LoVo (cell line): ENCODE measurements at regions not wholly inside any gene's neighbourhood (a gene's known extent, or its start where the extent isn't known, plus 50 kb on each side); places are given as distances from the start of the nearest gene placed in this dataset.

Source experiments
- DNase-seq: peaks from one replicate; pipeline ENCODE4 v3.0.0-alpha.2; 2016; ENCODE audit warnings: low spot score

DNA sequence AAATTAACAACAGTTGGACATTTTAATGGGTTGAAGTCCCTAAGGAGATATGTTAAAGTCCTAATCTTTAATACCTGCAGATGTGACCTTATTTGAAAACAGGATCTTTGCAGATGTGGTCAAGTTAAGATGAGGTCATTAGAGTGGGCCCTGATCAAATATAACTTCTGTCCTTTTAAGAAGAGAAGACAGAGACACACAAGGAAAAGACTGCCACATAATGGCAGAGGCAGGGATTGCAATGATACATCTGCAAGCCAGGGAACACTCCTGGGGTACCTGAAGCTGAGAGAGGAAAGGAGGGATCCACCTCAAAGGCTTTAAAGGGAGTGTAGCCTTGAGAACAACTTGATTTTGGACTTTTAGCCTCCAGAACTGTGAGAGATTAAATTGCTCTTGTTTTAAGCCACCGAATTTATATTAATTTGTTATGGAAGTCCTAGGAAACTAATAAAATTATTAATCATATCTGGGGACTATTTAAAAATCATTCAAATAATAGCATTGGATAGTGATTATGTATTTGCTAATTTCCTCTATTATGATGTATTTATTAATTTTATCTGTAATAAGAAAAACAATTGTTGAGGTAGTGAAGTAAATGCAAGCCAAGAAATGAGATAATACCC, 700.0 kb upstream of the PCDH15 start:
- DNase-seq: peak; percentile 20

GRCh38 chr10:55497893-55498499, 697.0 kb upstream of the PCDH15 start:
- DNase-seq: no peak

DNA sequence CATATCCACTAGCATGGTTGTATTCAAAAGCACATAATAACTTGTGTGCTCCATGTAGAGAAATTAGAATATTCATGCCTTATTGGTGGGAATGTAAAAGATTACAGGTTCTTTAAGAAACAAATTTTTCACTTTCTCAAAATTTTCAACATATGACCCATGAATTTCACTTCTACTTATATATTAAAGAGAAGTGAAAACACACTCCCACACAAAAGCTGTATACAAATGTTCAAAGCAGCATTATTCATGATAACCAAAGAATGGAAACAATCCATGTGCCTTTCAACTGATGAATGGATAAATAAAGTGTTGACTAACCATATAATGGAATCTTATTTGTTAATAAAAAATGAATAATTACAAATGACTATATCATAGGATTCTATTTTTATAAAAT, 694.5 kb upstream of the PCDH15 start:
- DNase-seq: no peak

DNA sequence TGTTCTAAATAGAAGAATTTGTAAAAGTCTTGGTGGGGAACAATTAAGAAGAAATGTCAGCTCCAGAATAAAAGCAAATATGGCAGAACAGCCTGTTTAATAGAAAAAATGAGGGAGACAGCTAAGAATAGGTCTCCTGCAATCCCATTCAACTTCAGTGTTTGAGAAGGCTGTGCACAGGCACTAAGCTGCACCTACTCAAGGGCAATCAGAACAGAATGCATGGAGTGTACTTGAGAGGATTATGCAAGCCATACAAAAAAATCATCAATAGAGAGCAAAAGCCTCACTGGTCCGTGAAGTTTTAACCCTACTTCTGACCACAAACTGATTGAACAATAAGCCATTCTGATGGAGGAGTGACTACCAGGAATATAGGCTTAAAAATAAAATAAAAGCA, 690.7 kb upstream of the PCDH15 start:
- DNase-seq: no peak

DNA sequence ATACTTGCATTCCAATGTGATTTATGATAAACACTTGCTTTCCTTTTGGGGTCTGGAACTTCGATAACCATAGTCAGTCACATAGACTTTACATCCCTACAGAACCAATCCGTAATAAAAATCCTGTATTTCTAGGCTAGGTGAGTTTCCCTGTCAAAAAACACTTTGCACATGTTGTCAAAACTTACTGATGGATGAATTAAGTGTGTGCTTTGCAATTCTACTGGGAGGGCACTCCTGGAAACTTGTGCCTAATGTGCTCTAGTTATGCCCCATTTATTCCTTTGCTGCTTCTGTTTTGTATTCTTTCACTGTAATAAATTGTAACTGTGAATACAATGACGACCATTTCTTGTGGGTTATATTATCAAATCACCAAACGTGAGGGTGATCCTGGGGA, 684.8 kb upstream of the PCDH15 start:
- no peak for DNase-seq

GRCh38 chr10:55476129-55476528, 675.1 kb upstream of the PCDH15 start:
- no peak for DNase-seq

DNA sequence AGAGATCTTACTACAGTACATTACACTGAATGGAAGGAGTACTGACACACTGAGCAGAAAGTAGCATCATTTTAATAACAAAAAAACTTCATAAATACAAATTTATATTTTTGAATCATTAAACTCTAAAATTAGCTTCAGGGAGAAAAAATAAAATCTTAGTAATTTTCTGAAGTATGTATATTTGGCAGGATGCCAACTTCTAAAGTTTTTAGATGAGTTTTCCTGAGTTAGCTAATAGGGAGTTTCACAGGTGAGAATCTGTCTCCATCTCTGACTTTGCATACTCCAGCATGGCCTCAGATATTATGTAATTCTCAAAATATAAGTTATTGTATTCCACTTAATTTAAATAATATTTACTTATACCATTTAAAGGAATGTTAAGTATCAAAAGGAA, 673.2 kb upstream of the PCDH15 start:
- DNase-seq: no peak

DNA sequence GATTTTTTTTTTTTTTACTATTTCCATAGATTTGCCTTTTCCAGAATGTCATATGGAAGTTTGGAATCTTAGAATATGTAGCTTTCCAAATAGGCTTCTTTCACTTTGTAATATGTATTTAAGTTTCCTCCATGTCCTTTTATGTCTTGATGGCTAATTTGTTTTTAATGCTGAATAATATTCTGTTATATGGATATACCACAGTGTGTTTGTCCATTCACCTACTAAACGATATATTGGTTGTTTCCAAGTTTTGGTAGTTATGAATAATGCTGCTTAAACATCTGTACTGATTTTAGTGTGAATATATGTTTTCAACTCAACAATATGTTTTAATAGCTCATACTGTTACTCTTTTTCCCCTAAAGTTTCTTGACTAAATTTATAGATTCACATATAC, 669.8 kb upstream of the PCDH15 start:
- DNase-seq: no peak

DNA sequence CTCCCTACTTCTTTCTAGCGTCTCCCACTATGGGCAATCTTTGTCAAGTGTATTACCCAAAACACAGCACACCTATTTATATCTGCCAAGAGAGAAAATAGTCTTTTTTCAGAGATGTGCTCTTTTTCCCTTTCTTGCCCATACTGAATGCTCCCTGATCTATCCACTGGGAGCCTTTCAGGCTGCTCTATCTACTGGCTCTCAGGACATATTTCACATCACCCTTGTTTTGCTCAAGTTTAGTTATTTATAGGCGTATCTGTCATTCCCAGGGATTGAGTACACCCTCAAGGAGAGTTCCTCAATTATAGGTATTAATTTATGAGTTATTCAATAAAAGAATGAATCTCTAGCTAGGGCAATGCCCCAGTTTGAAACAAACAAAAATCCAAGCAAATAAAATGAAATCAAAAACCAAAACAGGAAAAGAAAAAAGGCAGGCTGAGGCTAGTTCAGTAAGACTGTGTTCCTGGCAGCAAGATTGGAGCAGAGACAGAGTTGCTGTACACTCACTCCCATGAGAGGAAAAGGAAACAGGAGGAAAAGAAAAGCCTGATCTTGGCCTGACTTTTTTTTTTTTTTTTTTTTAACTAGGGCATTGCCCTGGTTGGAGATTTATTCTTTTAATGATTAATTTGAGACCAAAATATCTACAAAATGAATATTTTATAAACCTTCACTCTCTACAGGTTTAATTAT, 665.9 kb upstream of the PCDH15 start:
- no peak for DNase-seq

DNA sequence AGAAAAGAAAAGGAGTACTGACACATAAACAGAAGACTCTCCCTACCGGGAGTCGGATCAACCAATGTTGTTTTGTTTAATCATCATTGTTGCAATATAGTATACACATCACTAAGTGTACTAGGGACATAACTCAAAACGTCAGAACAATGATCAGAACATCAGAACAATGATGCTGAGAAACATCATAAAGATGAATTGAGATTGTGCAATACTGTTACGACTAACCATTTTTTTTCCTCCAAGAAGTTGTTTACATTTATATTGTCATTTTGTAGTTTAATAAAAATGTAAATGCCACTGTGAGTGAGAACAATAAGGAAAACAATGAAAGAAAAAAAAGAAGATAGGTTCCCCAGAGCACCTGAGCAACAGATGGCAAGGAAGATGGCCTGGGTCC, 663.1 kb upstream of the PCDH15 start:
- no peak for DNase-seq

DNA sequence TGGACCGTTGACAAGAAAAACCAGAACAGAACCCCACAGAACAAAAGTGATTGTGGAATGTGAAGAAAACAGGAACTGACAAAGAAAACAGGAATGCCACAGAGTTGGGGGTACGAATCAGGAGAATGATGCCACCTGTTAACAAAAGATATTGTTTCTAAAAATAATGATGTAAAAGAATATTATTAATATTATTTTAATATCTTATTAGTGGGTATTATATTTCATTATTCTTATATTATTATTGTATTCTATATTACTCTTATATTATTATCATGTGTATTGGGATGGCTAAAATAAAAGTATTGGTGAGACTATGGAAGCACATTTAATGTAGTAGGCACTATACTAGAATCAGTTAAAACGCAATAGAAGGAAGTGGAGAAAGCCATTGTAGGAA, 659.0 kb upstream of the PCDH15 start:
- no peak for DNase-seq

GRCh38 chr10:55449981-55450380, 649.0 kb upstream of the PCDH15 start:
- no peak for DNase-seq

DNA sequence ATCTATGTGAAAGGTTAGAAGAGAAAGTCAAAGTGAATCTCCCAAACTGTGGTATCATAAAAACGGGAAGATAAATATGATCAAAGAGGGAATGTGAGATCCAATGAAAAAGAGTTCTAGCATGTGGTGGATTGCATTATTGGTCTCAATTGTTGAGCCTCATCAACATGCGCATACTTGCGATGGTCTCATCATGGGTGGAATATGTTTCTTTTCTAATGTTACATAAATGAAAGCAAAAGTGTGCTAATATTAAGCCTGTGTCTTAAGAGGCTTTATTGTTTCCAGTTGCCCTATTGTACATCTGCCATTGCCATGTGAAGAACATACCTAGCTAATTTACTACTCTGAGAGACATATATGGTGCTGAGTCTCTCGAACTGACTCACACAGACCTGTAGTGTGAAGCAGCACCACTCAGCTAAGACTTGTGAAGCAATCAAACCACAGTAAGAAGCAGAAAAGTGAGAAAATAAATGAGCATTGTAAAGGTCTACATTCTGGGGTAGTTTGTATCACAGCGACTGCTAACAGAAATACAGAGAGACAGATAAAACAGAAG, 645.5 kb upstream of the PCDH15 start:
- no peak for DNase-seq

DNA sequence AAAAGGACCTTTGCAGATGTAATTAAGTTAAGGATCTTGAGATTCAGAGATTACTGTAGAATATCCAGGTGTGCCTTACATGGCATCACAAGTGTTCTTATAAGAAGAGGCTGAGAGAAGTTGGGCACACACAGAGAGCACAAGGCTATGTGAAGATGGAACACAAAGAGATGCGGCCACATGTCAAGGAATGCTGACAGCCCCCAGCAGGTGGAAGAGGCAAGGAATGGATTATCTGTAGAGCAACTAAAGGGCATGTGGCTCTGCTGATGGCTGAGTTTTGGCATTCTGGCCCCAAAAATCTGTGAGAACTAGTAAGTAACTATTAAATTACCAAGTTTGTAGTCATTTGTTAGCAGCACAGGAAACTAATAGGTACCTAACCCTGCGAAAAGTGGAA, 640.7 kb upstream of the PCDH15 start:
- no peak for DNase-seq

DNA sequence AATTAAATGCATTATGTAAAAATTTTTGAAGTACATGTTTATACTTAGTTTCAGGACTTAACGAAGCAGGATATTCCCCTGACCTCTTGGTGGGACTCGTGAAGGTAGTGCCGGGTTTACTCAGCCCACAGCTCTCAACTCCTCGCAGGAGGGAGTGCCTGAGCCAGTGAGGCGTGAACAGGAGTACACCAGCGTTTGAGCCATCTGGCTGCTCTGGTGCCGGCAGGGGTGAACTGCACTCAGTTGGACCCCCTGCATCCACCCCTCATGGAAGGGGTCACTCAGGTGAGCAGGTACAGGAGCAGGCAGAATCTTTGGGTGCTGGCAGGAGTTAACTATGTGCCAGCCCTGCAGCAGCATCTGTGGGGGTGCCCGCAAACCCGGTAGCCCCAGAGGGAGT, 625.1 kb upstream of the PCDH15 start:
- no peak for DNase-seq

- no peak for DNase-seq
Observed at GRCh38 chr10:55410415-55410885, 609.4 kb upstream of the PCDH15 start.

DNA sequence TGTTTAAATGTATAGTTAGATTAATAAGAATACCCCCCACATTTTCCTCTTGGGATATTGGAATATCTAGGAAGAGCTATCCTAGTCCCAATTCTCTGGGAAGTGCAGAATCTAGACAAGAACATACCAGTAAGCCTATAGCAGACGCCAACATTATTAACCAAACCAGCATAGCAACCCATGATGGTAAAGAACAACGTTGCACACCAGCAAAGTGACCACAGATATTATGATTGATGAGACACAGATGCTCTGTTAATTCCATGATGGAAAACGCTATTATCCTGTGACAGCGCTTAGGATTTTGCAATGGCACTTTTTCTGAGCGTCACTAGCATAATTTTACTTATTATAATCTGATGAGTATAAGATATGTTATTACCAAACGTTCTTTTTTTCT, 603.1 kb upstream of the PCDH15 start:
- no peak for DNase-seq

- no peak for DNase-seq
Observed at GRCh38 chr10:55400075-55400849, 599.2 kb upstream of the PCDH15 start.

GRCh38 chr10:55398497-55398882, 597.5 kb upstream of the PCDH15 start:
- DNase-seq: no peak

DNA sequence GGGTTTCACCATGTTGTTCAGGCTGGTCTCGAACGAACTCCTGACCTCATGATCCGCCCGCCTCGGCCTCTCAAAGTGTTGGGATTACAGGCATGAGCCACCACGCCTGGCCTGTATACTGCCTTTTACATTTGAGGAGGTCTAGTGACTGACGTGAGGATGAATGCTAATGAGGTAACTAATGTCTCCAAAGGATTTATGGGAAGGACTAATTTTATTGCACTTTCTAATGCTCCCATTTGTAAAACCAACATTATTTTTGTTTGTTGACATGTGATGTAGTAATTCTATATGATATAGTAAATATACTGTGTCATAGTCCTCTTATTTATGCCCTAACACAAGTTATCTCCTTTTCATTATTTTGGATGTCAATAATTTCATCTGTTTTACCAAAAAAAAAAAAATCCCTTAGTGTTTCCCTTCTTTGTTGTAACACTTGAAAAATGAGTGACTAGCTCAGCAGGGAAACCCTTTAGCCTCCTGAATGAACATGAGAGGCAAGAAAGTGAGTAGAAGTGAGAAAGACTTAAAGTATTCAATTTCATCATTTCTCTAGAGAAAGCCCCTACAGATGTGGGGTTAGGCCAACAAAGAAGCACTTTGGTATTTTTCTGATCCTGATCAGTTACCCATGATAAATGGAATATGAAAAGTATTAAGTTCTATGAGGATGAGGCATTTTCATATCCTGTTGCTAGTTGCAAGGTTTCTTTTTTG, 596.9 kb upstream of the PCDH15 start:
- no peak for DNase-seq

DNA sequence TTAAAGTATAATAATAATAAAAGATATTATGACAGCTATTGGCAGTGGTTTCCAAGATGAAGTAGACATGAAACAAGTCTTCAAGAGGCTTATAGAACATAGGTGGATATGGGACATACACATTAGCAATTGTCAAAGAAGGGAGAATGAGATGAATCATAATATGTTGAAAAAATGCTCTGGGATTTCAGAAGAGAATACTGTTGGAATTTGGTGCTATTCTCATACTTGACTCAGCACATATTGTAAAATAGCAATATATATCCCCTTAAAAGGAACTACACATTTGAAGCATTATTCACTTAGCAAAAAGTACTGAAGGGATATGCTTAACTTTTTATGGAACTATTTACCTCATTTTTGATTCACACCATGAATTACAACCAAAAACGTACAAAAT, 577.2 kb upstream of the PCDH15 start:
- no peak for DNase-seq

DNA sequence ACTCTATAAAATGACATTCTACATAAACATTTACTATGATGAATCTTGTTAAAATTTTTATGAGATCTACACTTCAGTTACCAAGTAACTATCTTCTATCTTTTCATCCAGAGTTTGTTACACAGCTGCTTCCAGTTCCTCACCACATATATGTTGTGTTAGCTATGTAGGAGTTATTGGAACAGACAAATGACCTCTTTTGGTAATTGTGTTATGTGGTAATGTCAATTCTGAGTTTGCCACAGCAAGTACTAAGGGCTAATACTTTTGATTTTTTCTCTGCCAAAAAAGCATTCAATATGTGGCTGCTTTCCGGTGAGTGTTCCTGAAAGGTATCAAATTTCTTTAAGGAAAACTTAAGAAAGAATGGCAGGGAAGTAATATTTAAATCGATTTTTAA, 573.9 kb upstream of the PCDH15 start:
- no peak for DNase-seq
